Jurkat, Clone E6-1 (cell line): ENCODE measurements at regions not wholly inside any gene's neighbourhood (a gene's known extent, or its start where the extent isn't known, plus 50 kb on each side); places are given as distances from the start of the nearest gene placed in this dataset.
"Not testable (repeated sequence)": the region's sequence is repeated elsewhere in the genome, so short reads cannot be mapped to it uniquely, and the experiment has no call there.

Source experiments
- DNase-seq: peaks from one replicate; pipeline ENCODE4 v3.0.0-alpha.2; 2011; ENCODE audit warnings: low read depth, low spot score
- H3K4me3 ChIP-seq: 2 replicates; pipeline ENCODE4 v1.5.1; 2011; ENCODE audit warnings: mild to moderate bottlenecking, low read length, control low read depth, moderate library complexity

GRCh38 chr7:81887098-81888090 is 117.5 kb upstream of the HGF start:
- 0 out of 2 replicates have a peak overlapping the region, but pooled peaks have one; percentile 4 for H3K4me3 ChIP-seq
- peak; percentile 76 for DNase-seq

GRCh38 chr7:81886211-81886764 is 116.4 kb upstream of the HGF start:
- DNase-seq: no peak
- H3K4me3 ChIP-seq: no peak overlapping the region

- DNase-seq: peak; percentile 16
- no peak overlapping the region for H3K4me3 ChIP-seq
Observed at GRCh38 chr7:81884817-81885216, 115.0 kb upstream of the HGF start.

- DNase-seq: no peak
- no peak overlapping the region for H3K4me3 ChIP-seq
Observed at GRCh38 chr7:81883801-81884393, 114.0 kb upstream of the HGF start.

- no peak overlapping the region for H3K4me3 ChIP-seq
- DNase-seq: no peak
Observed at GRCh38 chr7:81882086-81882485, 112.2 kb upstream of the HGF start.

GRCh38 chr7:81877890-81878289 is 108.0 kb upstream of the HGF start:
- H3K4me3 ChIP-seq: no peak overlapping the region
- DNase-seq: no peak

- DNase-seq: no peak
- H3K4me3 ChIP-seq: no peak overlapping the region
Observed at GRCh38 chr7:81873559-81873958, 103.7 kb upstream of the HGF start.

GRCh38 chr7:81871606-81872265 is 101.9 kb upstream of the HGF start:
- H3K4me3 ChIP-seq: no peak overlapping the region
- DNase-seq: no peak

GRCh38 chr7:81870608-81871007 is 100.8 kb upstream of the HGF start:
- H3K4me3 ChIP-seq: no peak overlapping the region
- no peak for DNase-seq

GRCh38 chr7:81869670-81870069 is 99.8 kb upstream of the HGF start:
- DNase-seq: no peak
- H3K4me3 ChIP-seq: no peak overlapping the region

- no peak for DNase-seq
Observed at GRCh38 chr7:81865754-81866153, 95.9 kb upstream of the HGF start.

GRCh38 chr7:81859433-81859832 is 89.6 kb upstream of the HGF start:
- no peak overlapping the region for H3K4me3 ChIP-seq
- DNase-seq: no peak

More at GRCh38 chr7:81865754-81866153, 95.9 kb upstream of the HGF start:
- no peak overlapping the region for H3K4me3 ChIP-seq

- not testable (repeated sequence) for H3K4me3 ChIP-seq, DNase-seq
Observed at GRCh38 chr7:81858820-81859219, 89.0 kb upstream of the HGF start.

- no peak for DNase-seq
Observed at GRCh38 chr7:81857385-81857784, 87.5 kb upstream of the HGF start.

GRCh38 chr7:81854518-81854917 is 84.7 kb upstream of the HGF start:
- DNase-seq: no peak
- no peak overlapping the region for H3K4me3 ChIP-seq

More at GRCh38 chr7:81857385-81857784, 87.5 kb upstream of the HGF start:
- no peak overlapping the region for H3K4me3 ChIP-seq

GRCh38 chr7:81852701-81853100 is 82.9 kb upstream of the HGF start:
- no peak overlapping the region for H3K4me3 ChIP-seq
- DNase-seq: no peak

GRCh38 chr7:81851413-81851812 is 81.6 kb upstream of the HGF start:
- H3K4me3 ChIP-seq: no peak overlapping the region
- DNase-seq: no peak

- DNase-seq: no peak
- no peak overlapping the region for H3K4me3 ChIP-seq
Observed at GRCh38 chr7:81846398-81846797, 76.6 kb upstream of the HGF start.

- H3K4me3 ChIP-seq: no peak overlapping the region
- DNase-seq: no peak
Observed at GRCh38 chr7:81845744-81846241, 75.9 kb upstream of the HGF start.
